GM18520 (cell line): ENCODE measurements at regions not wholly inside any gene's neighbourhood (a gene's known extent, or its start where the extent isn't known, plus 50 kb on each side); places are given as distances from the start of the nearest gene placed in this dataset.
"Not testable (repeated sequence)": the region's sequence is repeated elsewhere in the genome, so short reads cannot be mapped to it uniquely, and the experiment has no call there.

Source experiments
- ATAC-seq: cut with Tn5 transposase; IDR thresholded peaks from one replicate; pipeline ENCODE4 v1.9.1; 2021; ENCODE audit not compliant: unreplicated experiment

DNA sequence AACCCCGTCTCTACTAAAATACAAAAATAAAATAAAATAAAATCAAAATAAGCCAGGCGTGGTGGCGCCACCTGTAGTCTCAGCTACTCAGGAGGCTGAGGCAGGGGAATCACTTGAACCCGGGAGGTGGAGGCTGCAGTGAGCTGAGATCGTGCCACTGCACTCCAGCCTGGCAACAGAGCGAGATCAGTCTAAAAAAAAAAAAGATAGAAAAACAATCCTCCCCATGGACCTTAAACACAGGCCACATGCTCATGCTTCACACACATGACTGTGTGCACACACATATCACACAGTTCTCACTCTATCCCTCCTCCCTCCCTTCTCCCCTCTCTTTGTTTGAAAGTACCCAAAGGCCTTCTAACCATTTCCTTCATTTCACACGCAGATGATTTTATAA lies 667.6 kb downstream of the UQCRFS1 start:
- ATAC-seq: not testable (repeated sequence)

GRCh38 chr19:28544451-28545261 lies 668.3 kb downstream of the UQCRFS1 start:
- ATAC-seq: no peak

- ATAC-seq: no peak
Observed at GRCh38 chr19:28543244-28543776, 669.6 kb downstream of the UQCRFS1 start.

DNA sequence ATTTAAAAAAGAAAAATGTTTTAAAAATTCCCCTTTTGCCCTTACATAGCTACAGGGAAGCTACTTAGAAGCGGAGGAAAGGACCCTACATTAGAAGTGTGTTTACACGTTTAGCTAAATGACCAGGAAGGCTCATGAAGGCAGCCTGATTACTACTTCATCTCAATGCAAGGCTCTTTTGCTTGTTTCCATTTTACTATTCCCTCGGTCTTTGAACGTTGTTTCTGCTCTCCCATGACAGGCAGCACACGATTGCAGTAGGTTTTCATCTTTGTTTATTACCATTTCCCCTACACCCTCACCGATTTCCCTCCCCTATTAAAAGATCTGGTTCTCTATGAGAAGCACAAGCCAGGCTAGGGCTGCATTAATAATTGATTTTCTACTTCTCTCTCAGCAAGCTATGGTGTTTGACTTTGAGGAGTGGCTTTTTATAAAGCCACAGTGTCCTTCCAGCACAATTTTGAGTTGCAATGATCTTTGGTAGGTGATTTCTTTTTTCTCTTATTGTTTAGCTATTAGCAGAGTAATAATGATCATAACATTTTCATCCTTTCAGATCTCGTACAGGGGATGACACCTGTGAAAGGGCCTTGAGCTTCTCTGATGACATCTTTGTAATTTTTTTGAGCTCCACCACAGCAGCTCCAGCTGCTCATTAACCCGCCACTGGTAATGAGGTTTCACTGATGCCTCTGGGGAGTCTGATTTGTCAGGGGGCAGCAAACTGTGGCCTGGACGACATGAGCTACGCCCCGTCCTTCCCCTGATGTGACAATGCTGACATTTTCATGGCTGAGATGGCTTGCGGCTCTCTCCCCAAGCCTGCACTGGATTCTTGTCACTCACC lies 670.3 kb downstream of the UQCRFS1 start:
- ATAC-seq: no peak

DNA sequence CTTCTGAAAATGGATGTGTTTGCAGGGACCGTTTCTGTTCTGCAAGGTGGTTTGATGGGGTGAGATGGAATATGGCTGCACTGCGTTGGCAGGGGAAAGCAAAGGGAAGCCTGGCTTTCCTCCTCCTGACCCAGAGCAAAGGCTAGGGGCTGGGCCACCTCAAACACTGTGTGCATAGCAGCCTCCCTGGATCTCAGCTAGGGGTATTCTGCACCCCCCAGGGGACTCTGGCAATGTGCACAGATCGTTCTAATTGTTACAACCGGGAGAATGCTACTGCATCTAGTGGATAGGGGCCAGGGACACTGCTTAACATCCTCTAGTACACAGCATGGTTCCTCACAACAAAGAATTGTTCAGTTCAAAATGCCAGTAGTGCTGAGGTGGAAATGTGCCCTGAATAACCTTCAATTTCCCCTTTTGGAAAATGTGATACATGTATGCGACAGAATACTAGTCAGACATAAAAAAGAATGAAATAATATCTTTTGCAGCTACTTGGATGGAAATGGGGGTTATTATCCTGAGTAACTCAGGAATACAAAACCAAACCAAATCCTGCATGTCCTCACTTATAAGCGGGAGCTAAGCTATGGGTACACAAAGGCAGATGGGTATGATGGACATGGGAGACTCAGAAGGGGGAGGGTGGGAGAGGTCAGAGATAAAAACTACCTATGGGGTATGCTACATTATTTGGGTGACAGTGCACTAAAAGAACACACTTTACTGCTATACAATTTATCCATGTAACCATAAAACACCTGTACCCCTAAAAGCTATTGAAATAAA lies 671.2 kb downstream of the UQCRFS1 start:
- ATAC-seq: no peak

DNA sequence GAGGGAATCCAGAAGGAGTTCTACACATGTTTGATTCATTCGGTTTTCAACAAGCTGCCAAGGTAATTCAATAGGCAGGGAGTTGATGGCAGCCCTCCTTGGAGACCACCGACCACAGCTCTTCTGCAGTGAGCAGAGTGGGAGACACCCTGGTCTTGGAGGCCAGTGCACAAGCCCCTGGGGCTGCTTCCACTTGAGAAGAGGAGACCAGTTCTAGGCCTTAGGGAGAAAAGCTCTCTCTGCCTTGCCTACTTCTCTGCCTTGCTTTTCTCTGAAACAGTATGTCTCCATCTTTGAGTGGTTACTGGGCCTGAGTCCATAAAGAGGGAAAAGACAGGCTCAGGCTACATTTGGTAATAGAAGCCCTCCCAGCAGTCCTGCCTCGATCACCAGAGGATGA lies 671.9 kb downstream of the UQCRFS1 start:
- no peak for ATAC-seq

GRCh38 chr19:28540385-28540784 lies 672.6 kb downstream of the UQCRFS1 start:
- not testable (repeated sequence) for ATAC-seq

DNA sequence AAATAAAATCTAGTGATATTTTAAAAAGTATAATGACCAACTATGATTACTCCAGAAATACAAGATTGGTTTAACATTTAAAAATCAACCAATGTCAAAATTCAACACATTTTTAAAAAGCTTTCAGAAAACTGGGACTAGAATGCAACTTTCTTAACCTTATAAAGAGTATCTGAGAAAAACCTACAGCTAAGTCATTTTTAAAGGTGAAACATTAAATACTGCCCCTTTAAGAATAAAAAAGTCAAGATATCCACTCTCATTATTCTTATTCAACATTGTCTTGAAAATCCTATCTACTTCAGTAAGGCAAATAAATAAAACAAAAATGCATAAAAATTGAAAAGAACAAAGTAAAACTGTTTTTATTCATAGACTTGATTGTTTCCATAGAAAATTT lies 673.2 kb downstream of the UQCRFS1 start:
- ATAC-seq: no peak

- ATAC-seq: not testable (repeated sequence)
Observed at GRCh38 chr19:28538579-28538978, 674.4 kb downstream of the UQCRFS1 start.

DNA sequence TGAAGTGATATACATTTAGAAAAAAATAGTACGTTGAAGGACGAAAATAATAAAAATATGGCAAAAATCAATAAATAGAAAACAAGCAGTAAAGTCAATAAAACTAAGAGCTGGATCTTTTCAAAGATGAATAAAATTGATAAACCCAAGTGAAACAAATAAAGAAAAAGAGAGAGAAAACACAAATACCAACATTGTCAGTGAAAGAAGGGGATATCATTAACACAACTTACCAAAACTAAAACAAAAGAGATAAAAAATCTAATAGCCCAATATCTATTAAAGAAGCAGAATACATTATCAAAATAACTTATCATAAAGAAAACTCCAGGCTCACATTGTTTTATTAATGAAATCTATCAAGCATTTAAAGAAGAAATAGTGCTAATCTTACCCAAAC lies 675.1 kb downstream of the UQCRFS1 start:
- no peak for ATAC-seq

DNA sequence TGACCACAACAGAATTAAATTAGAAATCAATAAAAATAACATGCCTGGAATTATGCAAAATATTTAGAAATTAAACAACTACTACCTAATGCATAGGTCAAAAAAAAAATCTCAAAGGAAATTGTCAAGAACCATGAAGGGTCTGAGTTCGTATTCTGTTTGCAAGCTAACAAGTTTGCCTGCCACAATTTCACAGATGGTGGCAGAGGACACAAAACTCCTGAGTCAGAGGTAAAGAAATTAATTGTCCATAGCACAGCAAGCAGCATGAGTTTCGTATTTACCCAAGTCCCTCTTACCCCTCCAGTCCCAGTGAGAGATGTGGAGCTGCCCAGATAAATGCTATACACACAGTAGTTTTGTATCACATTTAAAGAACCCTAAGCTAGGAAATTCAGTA lies 675.9 kb downstream of the UQCRFS1 start:
- no peak for ATAC-seq

DNA sequence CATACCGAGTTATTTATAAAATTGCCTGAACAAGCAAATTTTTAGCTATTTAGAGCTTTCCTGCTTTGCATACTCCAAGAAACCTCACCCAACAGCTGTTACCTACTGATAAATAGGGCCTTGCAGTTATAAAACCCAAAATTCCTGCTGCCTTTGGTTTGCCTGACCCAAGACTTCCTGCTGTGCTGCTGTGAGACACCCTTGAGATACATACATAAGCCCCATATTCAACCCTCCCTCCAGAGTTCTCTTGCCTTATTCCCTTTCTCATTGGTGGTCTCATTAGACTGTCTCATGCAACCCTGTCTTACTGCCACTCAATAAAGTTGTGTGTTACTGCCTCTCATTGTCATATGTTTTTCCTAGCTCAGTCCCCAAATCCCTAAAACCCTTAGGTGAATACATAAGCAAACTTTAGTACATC lies 677.6 kb downstream of the UQCRFS1 start:
- no peak for ATAC-seq

DNA sequence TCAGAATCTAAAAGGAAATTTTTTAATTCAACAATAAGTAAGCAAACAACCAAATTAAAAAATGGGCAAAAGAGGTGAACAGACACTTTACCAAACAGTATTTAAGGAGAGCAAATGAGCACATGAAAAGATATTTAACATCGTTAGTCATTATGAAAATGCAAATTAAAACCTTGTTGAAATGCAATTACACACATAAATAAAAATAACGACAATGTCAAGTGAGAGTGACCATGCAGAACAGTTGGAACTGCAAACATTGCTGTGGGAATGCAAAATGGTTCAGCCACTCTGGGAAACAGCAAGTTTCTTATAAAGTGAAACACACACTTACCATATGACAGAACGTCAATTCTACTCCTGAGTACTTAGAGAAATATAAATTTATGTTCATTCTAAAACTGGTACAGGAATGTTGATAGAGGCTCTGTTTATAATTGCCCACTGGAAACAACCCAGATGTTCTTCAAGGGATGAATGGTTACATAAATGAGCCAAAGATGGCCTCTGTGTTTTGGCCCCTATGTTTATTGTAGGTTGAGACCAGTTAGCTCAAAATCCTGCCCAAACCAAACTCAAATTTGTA lies 678.1 kb downstream of the UQCRFS1 start:
- ATAC-seq: no peak

DNA sequence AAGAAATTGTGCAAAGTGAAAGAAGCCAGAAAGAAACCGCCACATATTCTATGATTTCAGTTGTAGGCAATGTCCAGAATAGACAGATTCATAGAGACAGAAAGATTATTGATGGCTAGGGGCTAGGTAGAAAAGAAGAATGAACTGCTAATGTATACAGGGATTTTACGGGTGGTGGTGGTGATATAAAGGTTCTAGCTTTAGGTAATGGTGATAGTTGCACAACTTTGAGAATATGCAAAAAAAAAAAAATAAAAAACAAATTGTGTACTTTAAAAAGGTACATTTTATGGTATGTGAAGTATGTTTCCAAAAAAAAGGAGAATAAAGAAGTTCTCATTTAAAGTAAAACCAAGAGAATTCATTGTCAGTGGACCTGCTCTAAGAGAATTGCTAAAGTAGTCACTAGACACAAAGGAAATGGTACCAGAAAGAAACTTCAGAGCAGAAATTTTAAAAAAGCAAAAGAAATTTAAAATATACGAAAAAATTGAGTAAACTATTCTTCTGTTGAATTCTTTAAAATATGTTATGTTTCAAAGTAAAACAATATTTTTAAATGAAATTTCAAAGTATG lies 680.1 kb downstream of the UQCRFS1 start:
- no peak for ATAC-seq

DNA sequence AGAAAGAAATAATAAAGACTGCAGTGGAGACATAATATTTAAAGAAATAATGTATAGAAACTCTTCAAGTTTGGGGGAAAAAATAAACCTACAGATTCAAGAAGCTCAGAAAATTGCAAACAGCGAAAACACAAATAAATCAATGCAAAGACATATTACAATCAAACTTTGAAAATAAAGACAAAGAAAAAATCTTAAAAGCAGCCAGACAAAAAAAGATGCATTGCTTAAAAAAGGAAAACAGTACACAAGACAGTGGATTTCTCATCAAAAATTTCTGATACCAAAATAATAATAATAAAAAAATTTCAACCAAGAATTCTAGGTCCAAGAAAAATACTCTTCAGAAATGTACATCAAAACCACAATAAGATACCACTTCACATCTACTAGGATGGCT lies 681.0 kb downstream of the UQCRFS1 start:
- ATAC-seq: no peak

DNA sequence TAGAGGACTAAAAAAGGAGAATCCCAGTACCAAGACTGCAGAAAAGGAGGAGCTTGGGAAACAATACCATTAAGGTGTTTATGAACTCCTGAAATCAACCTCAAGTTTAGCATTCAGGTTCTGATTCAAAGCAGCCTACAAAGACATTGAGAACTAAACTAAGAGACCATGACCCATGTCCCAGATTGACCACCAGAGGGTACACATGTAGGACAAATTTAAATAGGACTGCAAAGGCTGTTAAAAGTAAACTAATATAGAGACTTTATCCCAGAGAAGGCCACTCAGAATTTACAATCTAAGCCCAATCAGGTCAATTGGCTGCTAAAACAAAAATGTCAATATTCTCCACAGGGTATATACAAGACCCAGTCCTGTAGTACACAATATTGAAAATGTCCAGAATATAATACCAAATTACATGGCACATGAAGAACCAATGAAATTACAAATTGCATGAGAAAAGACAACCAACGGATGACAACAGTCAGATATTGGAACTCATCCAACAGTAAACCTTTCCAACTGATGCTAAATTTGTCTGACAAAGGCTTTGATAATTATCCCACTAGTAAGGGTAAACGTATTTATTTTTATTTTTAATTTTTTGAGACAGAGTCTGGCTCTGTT lies 682.4 kb downstream of the UQCRFS1 start:
- ATAC-seq: no peak

- ATAC-seq: no peak
Observed at GRCh38 chr19:28526038-28526437, 686.9 kb downstream of the UQCRFS1 start.

- no peak for ATAC-seq
Observed at GRCh38 chr19:28523619-28524018, 689.3 kb downstream of the UQCRFS1 start.

DNA sequence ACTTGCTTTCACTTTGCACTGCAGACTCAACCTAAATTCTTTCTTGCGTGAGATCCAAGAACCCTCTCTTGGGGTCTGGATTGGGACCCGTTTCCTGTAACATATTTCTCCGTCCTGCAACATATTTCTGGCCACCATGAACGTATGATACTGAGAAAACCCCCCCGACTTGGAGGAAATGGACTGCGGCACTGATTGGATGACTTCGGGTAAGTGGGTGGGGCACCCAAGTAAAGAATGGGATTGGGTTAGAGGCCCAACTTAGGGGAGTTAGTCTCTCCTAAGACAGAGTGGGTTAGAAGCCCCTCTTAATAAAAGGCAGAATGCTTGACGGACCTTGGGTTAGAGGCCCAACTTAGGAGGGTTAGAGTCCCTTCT lies 690.4 kb downstream of the UQCRFS1 start:
- no peak for ATAC-seq
